ENCODE measurements at regions not wholly inside any gene's neighbourhood (a gene's known extent, or its start where the extent isn't known, plus 50 kb on each side); places are given as distances from the start of the nearest gene placed in this dataset.

DNA sequence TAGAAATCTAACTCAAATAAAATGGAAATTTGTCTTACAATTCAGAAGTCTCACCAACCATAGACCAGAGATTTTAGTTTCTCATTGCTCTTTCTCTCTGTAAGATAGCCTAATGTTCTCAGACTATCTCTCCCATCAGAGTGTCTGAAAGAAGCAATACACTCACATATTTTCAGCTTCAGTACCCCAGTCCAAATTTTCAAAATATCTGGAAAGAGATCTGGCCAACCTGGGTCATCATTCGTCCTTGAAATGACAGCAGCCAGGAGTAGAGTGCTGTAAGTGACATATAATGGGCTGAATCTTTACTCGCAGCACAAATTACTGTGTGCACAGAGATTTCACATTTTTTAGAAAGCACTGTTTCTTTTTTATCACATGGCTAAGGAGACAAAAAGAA is 313.3 kb upstream of the PRR16 start:
- H3K9me3 ChIP-seq, result peaks cover 0 to 1% (median 0%) of the 10 kb centered on the region in 4 donors
- no peak overlapping the region for H3K4me3 ChIP-seq
- WGBS, 2 donors, result 68 to 77% methylated on average over 2 of the region's 2 CpGs
- no peak overlapping the region for H3K27ac ChIP-seq
- no peak for DNase-seq (ENCODE audit: low spot score in 2 of 2)
- H3K27me3 ChIP-seq, result no peaks in the 10 kb centered on the region
- H3K36me3 ChIP-seq, result no peaks in the 10 kb centered on the region
- no peaks in the 10 kb centered on the region for H3K4me1 ChIP-seq
- TF ChIP-seq EP300 (IDR thresholded peaks at IDR 0.05), result no peak
- TF ChIP-seq POLR2A (IDR thresholded peaks at IDR 0.05), result no peak
- TF ChIP-seq, protein P1, sequence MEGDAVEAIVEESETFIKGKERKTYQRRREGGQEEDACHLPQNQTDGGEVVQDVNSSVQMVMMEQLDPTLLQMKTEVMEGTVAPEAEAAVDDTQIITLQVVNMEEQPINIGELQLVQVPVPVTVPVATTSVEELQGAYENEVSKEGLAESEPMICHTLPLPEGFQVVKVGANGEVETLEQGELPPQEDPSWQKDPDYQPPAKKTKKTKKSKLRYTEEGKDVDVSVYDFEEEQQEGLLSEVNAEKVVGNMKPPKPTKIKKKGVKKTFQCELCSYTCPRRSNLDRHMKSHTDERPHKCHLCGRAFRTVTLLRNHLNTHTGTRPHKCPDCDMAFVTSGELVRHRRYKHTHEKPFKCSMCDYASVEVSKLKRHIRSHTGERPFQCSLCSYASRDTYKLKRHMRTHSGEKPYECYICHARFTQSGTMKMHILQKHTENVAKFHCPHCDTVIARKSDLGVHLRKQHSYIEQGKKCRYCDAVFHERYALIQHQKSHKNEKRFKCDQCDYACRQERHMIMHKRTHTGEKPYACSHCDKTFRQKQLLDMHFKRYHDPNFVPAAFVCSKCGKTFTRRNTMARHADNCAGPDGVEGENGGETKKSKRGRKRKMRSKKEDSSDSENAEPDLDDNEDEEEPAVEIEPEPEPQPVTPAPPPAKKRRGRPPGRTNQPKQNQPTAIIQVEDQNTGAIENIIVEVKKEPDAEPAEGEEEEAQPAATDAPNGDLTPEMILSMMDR (IDR thresholded peaks at IDR 0.05), result no peak

- Histone ChIP-seq H3K9me3 (no peaks in the 10 kb centered on the region), H3K4me3 (no peak overlapping the region), H3K27me3 (no peaks in the 10 kb centered on the region), H3K27ac (no peak overlapping the region), H3K36me3 (no peaks in the 10 kb centered on the region), H3K4me1 (no peaks in the 10 kb centered on the region)
- no peak for TF ChIP-seq EP300 (IDR thresholded peaks at IDR 0.05)
- no peak for TF ChIP-seq POLR2A (IDR thresholded peaks at IDR 0.05)
- TF ChIP-seq, protein P1 (IDR thresholded peaks at IDR 0.05), result no peak
- 82 to 96% methylated on average over 1 of the region's 1 CpG for WGBS, 2 donors
- DNase-seq (ENCODE audit: low spot score in 2 of 2), result no peak
Measured at GRCh38 chr5:120151181-120151580, 312.9 kb upstream of the PRR16 start.

DNA sequence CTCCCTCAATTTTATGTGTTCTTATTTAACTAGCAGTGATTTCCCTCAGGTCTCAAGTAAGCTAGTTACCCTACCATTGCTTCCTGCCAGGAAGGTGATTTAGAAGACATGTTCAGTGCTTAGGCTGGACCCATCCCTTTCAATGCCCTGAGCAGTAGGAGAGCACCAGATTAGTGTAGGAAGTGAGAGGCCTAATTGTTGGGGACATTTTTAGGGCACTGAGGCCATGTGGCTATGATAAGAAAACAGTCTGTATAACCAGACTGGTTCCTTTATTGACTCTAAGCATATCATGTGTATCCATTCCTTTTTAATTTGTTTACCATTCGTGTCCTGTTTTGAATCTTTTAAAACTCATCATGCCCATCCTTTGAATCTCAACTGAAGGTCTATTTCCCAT is 312.3 kb upstream of the PRR16 start:
- Histone ChIP-seq H3K36me3 (no peaks in the 10 kb centered on the region), H3K27me3 (no peaks in the 10 kb centered on the region), H3K4me3 (no peak overlapping the region), H3K4me1 (no peaks in the 10 kb centered on the region), H3K27ac (no peak overlapping the region), H3K9me3 (no peaks in the 10 kb centered on the region)
- TF ChIP-seq EP300 (IDR thresholded peaks at IDR 0.05) (no peak), POLR2A (IDR thresholded peaks at IDR 0.05) (no peak)
- TF ChIP-seq, protein P1 (IDR thresholded peaks at IDR 0.05), result no peak
- WGBS, 2 donors, result 88% methylated on average over 1 of the region's 1 CpG
- no peak for DNase-seq (ENCODE audit: low spot score in 2 of 2)

DNA sequence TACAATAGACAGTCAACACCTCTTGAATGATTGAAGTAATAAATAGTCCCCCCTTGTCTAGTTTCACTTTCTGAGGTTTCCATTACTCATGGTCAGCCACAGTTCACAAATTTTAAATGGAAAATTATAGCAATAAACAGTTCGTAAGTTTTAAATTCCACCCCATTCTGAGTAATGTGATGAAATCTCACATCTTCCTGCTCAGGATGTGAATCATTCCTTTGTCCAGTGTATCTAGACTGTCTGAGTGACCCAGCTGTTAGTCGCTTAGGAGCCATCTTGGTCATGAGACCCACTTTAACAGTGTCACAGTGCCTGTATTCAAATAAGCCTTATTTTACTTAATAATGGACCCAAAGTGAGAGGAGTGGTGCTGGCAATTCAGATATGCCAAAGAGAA is 311.6 kb upstream of the PRR16 start:
- Histone ChIP-seq H3K27me3 (no peaks in the 10 kb centered on the region), H3K27ac (no peak overlapping the region), H3K36me3 (no peaks in the 10 kb centered on the region), H3K4me3 (no peak overlapping the region), H3K4me1 (no peaks in the 10 kb centered on the region), H3K9me3 (no peaks in the 10 kb centered on the region)
- DNase-seq (ENCODE audit: low spot score in 2 of 2), result no peak
- 50 to 56% methylated on average over 2 of the region's 2 CpGs for WGBS, 2 donors
- no peak for TF ChIP-seq EP300 (IDR thresholded peaks at IDR 0.05)
- no peak for TF ChIP-seq POLR2A (IDR thresholded peaks at IDR 0.05)
- TF ChIP-seq, protein P1 (IDR thresholded peaks at IDR 0.05), result no peak

DNA sequence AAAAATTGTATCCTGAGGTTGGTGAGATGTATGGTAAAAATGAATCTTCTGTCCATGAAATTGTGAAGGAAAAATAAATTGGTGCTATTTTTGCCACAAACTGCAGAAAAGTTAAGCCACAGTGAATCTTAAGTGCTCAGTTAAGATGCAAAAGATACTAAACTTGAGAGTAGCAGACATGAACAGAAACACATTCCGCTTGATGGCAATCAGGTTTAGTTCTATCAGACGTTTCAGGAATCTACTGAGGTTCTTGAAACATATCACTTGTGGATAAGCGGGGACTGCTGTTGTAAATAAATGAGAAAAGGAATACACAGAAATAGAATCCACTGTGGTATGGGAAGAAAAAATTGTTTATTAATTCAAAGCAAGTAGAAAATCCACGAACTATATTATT is 311.2 kb upstream of the PRR16 start:
- H3K9me3 ChIP-seq, result no peaks in the 10 kb centered on the region
- H3K27me3 ChIP-seq, result no peaks in the 10 kb centered on the region
- TF ChIP-seq, protein P1 (IDR thresholded peaks at IDR 0.05), result no peak
- no peak overlapping the region for H3K27ac ChIP-seq
- H3K36me3 ChIP-seq, result no peaks in the 10 kb centered on the region
- 83 to 86% methylated on average over 4 of the region's 4 CpGs for WGBS, 2 donors
- H3K4me1 ChIP-seq, result no peaks in the 10 kb centered on the region
- DNase-seq (ENCODE audit: low spot score in 2 of 2), result no peak
- H3K4me3 ChIP-seq, result no peak overlapping the region

Data from tibial nerve (tissue), 4 donors.